NCI-H128 (cell line): ENCODE measurements at regions not wholly inside any gene's neighbourhood (a gene's known extent, or its start where the extent isn't known, plus 50 kb on each side); places are given as distances from the start of the nearest gene placed in this dataset.

ENCODE experiments used
- DNase-seq: peaks from one replicate; lab custom pipeline; 2025; ENCODE audit not compliant: unreplicated experiment; lab: John Stamatoyannopoulos, UW

GRCh38 chr16:76226011-76226410, 51.2 kb upstream of the CNTNAP4 start:
- no peak for DNase-seq

GRCh38 chr16:76226481-76226880, 50.7 kb upstream of the CNTNAP4 start:
- DNase-seq, result no peak
